Bronchial epithelial cell (primary cell): ENCODE measurements at regions not wholly inside any gene's neighbourhood (a gene's known extent, or its start where the extent isn't known, plus 50 kb on each side); places are given as distances from the start of the nearest gene placed in this dataset.

Experiments
- DNase-seq: peaks from one replicate; pipeline ENCODE4 v3.0.0-alpha.2; 2010; ENCODE audit warnings: low read depth
- FAIRE-seq: peaks from 2 replicates; lab custom pipeline; 2011; peaks lifted over from hg19 to GRCh38; lab: Jason Lieb, UNC
- H3K27me3 ChIP-seq: 2 replicates; pipeline ENCODE4 v1.5.1; 2011; ENCODE audit warnings: low read length; ENCODE audit not compliant: control insufficient read depth, insufficient read depth
- H3K36me3 ChIP-seq: 2 replicates; pipeline ENCODE4 v1.5.1; 2011; ENCODE audit warnings: low read length; ENCODE audit not compliant: control insufficient read depth, insufficient read depth
- H3K4me3 ChIP-seq: 2 replicates; pipeline ENCODE4 v1.5.1; 2011; ENCODE audit warnings: mild to moderate bottlenecking, low read depth, low read length, control low read depth
- TF ChIP-seq, protein P1 (sequence below): IDR thresholded peaks from 2 replicates; pipeline ENCODE4 v1.5.1; 2011; ENCODE audit warnings: mild to moderate bottlenecking, moderate library complexity, low read length, control low read depth, inconsistent platforms; ENCODE audit not compliant: insufficient read depth, severe bottlenecking

DNA sequence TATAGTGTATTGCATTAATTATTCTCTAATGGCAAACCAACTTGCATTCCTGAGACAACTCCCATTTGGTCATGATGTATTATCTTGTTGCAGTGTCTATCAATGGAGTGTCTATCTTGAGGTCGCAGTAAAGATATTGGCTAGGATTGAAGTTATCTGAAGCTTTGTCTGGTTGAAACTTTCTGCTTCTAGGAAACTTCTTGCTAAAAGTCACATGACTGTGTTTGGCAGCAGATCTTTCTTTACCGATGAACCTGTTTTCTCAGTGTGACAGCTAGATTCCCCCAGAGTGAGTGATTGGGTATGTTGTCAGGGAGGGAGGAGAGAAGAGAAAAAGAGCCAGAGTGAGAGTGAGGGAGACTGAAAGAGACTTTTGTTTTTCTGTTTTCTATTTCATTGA, 119.6 kb downstream of the QPCT start:
- no peak for FAIRE-seq
- DNase-seq: peak; percentile 44
- Histone ChIP-seq H3K4me3 (no peak overlapping the region), H3K36me3 (no peaks in the 10 kb centered on the region), H3K27me3 (no peaks in the 10 kb centered on the region)
- TF ChIP-seq, protein P1, sequence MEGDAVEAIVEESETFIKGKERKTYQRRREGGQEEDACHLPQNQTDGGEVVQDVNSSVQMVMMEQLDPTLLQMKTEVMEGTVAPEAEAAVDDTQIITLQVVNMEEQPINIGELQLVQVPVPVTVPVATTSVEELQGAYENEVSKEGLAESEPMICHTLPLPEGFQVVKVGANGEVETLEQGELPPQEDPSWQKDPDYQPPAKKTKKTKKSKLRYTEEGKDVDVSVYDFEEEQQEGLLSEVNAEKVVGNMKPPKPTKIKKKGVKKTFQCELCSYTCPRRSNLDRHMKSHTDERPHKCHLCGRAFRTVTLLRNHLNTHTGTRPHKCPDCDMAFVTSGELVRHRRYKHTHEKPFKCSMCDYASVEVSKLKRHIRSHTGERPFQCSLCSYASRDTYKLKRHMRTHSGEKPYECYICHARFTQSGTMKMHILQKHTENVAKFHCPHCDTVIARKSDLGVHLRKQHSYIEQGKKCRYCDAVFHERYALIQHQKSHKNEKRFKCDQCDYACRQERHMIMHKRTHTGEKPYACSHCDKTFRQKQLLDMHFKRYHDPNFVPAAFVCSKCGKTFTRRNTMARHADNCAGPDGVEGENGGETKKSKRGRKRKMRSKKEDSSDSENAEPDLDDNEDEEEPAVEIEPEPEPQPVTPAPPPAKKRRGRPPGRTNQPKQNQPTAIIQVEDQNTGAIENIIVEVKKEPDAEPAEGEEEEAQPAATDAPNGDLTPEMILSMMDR: no peak

GRCh38 chr2:37466533-37467222, 122.2 kb downstream of the QPCT start:
- TF ChIP-seq, protein P1: no peak
- Histone ChIP-seq H3K36me3 (no peaks in the 10 kb centered on the region), H3K4me3 (no peak overlapping the region), H3K27me3 (no peaks in the 10 kb centered on the region)
- no peak for DNase-seq
- FAIRE-seq: no peak

DNA sequence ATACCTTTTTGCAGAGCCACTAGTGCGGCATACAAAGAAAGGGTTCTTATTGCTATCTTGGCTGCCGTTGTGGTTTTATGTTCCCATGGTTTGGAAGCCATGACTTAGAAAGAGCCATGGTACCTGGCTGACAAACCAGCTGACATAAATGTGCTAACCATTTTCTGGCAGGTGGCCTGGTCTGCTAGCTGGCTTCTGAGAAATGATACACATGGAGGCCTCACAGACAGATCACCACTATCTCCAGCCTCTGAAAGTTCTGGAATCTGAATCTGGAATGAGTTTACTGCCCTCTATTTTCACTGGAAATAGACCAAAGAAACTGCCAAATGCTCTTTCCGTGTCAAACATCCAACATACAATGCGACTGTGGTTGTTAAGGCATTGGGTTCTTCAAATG, 123.7 kb downstream of the QPCT start:
- Histone ChIP-seq H3K36me3 (no peaks in the 10 kb centered on the region), H3K4me3 (no peak overlapping the region), H3K27me3 (no peaks in the 10 kb centered on the region)
- DNase-seq (no peak), FAIRE-seq (no peak)
- TF ChIP-seq, protein P1: no peak

DNA sequence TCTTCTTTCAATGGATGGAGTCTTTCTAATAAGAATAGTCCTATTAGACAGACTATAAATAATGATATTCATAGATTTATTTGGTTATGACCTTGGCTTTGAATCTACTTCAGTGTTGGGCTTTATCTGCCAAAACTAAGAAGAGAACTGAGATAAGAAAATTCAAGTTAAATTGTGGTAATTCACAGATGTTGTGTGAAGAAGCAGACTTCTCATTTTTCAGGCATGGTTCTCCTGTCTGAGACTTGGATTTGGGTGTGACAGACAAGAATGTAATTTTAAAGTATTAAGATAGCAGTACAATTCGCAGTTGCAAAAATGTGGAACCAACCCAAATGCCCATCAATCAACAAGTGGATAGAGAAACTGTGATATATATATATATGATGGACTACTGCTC, 124.7 kb downstream of the QPCT start:
- DNase-seq (no peak), FAIRE-seq (no peak)
- Histone ChIP-seq H3K36me3 (no peaks in the 10 kb centered on the region), H3K4me3 (no peak overlapping the region), H3K27me3 (no peaks in the 10 kb centered on the region)
- TF ChIP-seq, protein P1: no peak

- no peak for FAIRE-seq
- TF ChIP-seq, protein P1: no peak
- no peak for DNase-seq
- Histone ChIP-seq H3K4me3 (no peak overlapping the region), H3K36me3 (no peaks in the 10 kb centered on the region), H3K27me3 (no peaks in the 10 kb centered on the region)
Observed at GRCh38 chr2:37471104-37471503, 126.7 kb downstream of the QPCT start.

DNA sequence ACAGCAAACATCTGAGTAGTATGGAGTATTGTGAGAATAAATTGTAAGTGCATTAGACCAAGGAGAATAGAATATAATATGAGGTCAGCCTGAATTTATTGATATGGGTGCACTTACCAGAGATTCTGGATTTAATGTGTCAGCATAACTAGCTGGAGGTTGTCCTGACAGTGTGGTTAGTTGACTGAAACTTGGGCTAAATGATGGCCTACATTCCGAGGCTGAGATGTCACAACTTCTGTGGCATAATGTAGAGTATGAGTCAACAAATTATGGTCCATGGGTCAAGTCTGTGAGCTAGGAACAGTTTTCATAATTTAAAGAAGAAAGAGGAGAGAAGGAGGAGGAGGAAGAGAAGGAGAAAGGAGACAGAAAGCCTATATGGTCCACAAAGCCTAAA, 127.6 kb downstream of the QPCT start:
- DNase-seq (peak; percentile 76), FAIRE-seq (no peak)
- TF ChIP-seq, protein P1: no peak
- Histone ChIP-seq H3K4me3 (no peak overlapping the region), H3K27me3 (no peaks in the 10 kb centered on the region), H3K36me3 (no peaks in the 10 kb centered on the region)
